ENCODE measurements at regions not wholly inside any gene's neighbourhood (a gene's known extent, or its start where the extent isn't known, plus 50 kb on each side); places are given as distances from the start of the nearest gene placed in this dataset.
"Not testable (repeated sequence)": the region's sequence is repeated elsewhere in the genome, so short reads cannot be mapped to it uniquely, and the experiment has no call there.

DNA sequence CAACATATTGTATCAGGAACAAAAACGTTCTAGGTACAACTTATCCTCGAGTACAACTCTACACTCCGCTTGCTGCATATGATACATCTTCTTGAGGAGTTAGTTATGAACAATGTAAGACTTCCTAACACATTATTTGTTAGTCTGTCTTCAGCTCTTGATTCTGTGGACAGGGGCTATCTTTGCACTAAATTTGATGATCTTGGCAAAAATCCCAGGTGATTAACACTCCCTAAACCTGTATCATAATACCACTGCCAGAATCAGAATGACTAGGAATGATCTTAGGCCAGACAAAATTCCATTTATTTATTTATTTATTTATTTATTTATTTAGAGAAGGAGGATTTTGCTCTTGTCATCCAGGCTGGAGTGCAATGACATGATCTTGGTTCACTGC, 108.7 kb upstream of the AUTS2 start:
- no peak for DNase-seq

DNA sequence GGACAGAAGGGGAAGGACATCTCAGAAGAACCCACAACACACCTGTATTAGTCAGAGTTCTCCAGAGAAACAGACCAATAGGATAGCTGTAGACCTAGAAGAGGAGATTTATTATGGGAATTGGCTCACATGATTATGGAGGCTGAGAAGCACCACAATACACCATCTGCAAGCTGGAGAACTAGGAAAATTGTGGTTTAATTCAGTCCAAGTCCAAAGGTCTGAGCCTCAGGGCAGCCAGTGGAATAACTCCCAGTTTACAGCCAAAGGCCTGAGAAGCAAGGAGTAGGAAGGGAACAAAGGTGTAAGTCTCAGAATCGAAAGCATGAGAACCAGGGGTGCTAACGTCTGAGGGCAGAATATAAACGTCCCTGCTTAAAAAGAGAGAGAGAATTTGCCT, 99.6 kb upstream of the AUTS2 start:
- no peak for DNase-seq

DNA sequence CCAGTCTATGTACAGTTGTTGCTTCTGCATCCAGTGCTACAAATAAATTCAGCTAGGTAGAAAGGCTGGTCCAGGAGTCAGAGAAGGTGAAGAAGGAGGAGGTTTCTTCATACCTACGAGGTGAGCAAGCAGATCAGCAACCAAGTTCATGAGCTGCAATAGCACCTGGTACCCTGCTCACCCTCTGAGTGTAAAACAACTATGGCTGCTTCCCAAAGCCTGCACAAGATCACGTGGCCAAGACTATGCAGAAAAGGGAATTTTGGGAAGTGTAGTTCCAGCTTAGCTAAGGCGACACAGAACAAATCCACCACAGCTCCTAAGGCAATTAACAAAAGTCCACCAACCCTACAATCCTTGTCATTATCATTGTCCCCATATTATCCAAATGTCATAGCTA, 95.9 kb upstream of the AUTS2 start:
- no peak for DNase-seq

- DNase-seq = no peak
Observed at GRCh38 chr7:69504733-69505420, 93.4 kb upstream of the AUTS2 start.

GRCh38 chr7:69508736-69509135, 89.5 kb upstream of the AUTS2 start:
- DNase-seq = no peak

- DNase-seq = no peak
Observed at GRCh38 chr7:69510114-69510513, 88.2 kb upstream of the AUTS2 start.

- DNase-seq = no peak
Observed at GRCh38 chr7:69515495-69516212, 82.6 kb upstream of the AUTS2 start.

- no peak for DNase-seq
Observed at GRCh38 chr7:69516238-69516820, 81.9 kb upstream of the AUTS2 start.

DNA sequence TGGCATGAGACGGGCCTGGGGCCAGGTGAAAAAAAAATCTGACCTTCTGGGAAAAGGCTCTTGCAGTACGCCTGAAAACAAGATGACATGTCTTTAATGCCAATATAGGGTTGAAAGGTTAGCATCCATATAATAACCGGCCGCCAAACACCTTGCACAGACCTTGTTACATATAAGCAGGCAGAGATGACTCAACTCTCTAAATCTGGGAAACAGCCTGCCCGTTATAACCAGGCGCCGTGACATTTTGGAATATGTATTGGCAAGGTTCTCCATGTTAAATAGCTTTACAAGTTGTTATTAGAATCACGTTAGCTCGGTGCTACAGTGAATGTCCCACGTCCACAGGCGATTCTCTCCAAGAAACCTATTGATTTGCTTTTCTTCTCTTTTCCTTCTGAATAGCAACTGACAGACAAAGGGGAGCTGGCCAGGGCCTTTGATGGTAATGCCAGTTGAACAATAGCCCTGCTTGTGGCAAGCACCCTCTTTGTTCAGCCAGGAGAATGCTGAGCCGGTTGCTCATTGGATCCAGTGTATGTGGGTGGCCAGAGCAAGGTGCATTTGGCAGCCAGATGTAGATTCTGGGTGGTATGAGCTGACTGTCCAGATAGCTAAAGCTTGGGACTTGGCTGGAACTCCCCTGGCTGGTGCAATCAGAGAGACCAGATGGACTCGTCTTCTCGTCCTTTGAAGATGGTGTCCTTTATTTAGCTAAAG, 80.1 kb upstream of the AUTS2 start:
- DNase-seq = no peak

DNA sequence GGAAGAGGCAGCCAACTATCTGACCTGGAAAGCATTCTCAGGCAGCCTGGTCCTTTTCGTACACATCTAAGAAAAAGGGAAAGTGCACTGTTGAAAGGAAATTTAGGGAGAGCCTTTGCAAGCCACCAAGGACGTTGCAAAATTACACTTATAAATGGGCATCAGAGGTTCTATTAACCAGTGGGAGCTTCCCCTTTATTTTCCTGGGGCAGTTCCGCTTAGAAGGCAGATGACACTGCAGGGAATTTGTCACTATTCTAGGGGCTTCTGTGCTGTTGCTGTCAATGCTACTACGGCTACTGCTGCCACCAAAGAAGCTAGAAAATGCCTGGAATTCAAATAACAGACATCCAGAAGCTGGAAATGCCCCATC, 79.6 kb upstream of the AUTS2 start:
- DNase-seq = no peak

DNA sequence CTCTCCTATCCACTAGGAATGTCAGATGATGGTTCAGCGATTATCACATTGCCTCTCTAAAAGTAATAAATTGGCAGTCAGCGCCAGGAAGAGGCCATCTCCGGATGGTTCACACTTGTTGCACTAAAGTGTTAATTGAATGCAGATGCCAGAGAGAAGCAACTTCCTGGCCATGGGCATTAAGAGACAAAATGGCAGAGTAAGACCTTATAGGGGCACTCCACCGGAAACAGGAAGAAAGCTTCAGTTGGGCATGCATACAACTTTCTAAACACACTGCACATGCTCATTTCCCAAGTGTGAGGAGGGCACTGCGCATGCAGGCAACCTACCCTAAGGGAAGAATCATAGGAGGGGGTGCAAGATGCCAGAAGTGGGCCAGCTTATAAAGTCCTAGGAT, 71.7 kb upstream of the AUTS2 start:
- no peak for DNase-seq

- no peak for DNase-seq
Observed at GRCh38 chr7:69527706-69528105, 70.6 kb upstream of the AUTS2 start.

GRCh38 chr7:69531050-69531449, 67.2 kb upstream of the AUTS2 start:
- no peak for DNase-seq

DNA sequence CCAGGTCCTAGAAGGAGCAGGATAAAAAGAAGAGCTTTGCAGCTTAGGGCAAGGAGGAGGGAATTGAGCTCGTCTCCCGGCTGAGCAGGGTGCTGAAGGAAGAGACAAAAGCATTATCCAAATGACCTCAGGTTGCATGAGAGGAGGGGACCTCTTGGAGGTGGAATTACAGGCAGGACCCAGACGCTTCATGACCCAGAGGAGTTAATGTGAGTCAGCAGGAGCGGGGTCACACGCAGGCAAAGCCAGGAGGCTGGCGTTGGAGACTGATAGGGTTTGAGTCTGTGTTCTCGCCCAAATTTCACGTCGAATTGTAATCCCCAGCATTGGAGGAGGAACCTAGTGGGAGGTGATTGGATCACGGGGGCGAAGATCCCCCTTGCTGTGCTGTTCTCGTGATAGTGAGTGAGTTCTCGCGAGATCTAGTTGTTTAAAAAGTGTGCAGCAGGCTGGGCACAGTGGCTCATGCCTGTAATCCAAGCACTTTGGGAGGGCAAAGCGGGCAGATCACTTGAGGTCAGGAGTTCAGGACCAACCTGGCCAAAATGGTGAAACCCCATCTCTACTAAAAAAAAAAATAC, 63.7 kb upstream of the AUTS2 start:
- no peak for DNase-seq

GRCh38 chr7:69537691-69538090, 60.6 kb upstream of the AUTS2 start:
- no peak for DNase-seq

DNA sequence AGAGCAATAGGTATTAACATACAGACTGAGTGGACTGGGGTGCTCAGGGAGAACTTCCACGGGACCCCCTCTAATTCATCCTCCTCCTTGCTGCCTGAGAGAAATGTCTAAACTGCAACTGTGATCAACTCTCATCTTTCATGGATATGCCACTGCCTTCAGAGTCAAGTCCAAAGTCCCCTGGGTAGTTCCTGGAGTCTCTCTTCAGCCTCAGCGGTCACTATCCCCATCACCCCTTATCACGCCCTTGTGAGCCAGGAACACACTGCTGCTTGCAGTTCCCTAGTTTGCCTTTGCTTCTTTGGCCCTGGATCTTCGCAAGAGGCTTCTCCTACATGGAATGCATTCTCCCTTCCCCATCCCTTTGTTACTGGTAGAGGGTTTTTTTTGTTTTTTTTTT, 58.7 kb upstream of the AUTS2 start:
- no peak for DNase-seq

- DNase-seq = no peak
Observed at GRCh38 chr7:69540287-69540686, 58.0 kb upstream of the AUTS2 start.

DNA sequence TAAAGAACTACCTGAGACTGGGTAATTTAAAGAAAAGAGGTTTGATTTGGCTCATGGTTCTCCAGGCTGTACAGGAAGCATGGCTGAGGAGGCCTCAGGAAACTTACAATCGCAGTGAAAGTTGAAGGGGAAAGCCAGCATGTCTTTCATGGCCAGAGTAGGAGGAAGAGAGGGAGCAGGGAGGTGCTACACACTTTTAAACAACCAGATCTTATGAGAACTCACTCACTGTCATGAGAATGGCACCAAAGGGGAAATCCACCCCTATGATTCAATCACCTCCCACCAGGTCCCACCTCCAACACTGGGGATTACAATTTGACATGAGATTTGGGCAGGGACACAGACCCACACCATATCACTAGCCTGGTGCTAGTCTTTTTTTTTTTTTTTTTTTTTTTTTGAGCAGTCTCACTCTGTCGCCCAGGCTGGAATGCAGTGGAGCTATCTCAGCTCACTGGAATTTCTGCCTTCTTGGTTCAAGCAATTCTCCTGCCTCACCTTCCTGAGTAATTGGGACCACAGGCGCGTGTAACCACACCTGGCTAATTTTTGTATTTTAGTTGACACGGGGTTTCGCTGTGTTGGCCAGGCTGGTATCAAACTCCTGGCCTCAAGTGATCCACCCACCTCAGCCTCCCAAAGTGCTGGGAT, 56.4 kb upstream of the AUTS2 start:
- DNase-seq = not testable (repeated sequence)

- no peak for DNase-seq
Observed at GRCh38 chr7:69545175-69545574, 53.1 kb upstream of the AUTS2 start.
